Stimulated activated CD8-positive, alpha-beta memory T cell treated with anti-CD3 and anti-CD28 coated beads, Interleukin-7, amount 100 ng/mL, for 1 hour (primary cell): ENCODE measurements at regions not wholly inside any gene's neighbourhood (a gene's known extent, or its start where the extent isn't known, plus 50 kb on each side); places are given as distances from the start of the nearest gene placed in this dataset.
"Not testable (repeated sequence)": the region's sequence is repeated elsewhere in the genome, so short reads cannot be mapped to it uniquely, and the experiment has no call there.

Source experiments
- DNase-seq, 2 donors: peaks; one replicate each; pipeline ENCODE4 v3.0.0-alpha.2; 2020; ENCODE audit warnings: low read depth in 2 of 2

GRCh38 chr3:95751509-95751908 lies 1062.9 kb upstream of the EPHA6 start:
- no peak for DNase-seq

DNA sequence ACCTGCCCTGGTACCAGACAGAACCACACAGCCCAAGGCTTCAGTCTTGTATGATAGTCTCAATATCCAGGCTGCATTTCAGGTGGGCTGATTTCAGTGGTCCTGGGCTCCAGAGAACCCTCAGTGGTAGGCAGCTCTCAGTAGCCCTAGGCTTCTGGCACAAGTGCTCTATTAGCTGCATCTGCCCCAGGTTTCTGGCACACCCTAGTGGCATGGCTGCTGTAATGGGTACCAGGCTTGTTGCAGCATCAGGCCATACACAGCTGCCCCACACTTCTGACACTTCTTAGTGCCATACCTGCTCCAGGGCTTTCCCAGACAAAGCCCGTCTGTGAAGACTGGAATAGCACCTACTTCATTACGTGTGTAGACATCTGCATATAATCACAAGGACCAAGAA lies 1062.2 kb upstream of the EPHA6 start:
- no peak for DNase-seq

DNA sequence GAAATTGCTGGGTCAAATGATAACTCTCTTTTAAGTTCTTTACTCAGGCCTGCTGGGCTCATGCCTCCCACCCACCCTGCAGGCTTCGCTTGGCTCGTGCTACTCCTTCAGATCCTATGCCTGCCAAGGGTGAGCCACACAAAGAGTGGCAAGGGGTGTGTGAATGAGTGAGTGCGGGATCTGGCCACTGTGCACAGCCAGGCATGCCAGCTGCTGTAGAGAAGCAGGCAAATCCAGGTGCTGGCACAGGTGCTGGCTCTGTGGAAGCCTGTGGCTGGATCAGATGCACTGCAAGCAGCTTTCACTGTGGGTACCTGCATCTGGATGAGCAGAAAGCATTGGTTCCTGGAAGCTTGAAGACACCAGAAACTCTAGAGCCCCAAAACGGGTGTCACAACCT lies 1055.7 kb upstream of the EPHA6 start:
- no peak for DNase-seq

DNA sequence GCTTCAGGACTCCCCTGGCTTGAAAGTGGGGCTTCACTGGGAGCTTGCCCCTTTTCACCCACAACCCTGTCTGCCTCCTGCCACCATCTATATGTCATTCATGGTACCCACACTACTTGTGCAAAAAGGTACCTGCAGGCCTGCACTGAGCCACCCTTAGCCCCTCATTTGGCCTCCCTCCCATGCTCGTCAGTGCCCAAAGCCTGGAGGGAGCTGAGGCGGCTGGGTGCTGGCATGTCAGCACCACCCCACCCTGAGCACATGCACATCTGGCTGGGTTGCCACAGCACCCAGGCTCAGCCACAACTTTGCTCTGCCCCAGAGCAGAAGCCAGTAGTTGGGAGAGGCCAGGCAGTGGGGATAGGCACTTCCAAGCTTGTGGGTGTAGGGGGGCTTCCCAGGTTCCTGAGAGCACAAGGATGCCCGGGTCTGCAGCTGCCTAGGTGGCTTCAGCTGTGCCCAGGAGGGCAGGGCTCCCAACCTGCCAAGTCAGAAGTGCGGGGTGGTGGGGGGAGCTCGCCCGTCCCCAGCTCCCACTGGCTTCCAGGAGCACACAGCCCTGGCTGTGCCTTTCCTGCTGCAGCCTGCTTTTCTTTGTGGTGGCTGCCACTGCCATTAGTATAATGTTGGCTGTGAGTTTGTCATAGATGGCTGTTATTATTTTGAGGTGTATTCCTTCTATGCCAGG lies 1054.6 kb upstream of the EPHA6 start:
- DNase-seq: no peak

DNA sequence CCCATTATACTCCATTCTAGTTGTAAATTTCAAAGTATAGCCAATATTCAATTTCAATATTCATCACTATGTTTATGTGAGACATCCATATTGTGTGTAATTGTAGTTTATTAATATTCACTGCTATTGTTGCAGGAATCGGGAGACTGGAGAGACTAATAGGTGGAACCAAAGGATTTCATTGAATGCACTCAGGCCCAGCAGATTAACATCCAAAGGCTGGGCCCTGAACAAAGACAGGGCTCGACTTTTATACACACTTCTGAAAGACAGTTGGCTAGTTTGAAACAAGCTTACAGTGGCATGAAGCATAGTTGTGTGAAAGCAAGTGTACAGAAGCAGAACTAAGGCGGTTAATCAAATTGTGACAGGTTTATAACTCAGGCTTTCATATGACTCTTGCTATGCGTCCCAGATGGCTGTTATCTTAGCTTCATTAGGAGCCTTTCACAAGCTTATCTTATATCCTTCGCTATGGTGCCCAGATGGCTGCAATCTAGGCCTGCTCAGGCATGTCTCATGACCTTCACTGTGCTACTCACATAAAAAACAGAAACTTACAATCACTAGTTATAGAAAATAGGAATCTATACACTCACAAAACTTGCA lies 1038.8 kb upstream of the EPHA6 start:
- no peak for DNase-seq

GRCh38 chr3:95781598-95781997 lies 1032.8 kb upstream of the EPHA6 start:
- no peak for DNase-seq

GRCh38 chr3:95789111-95789510 lies 1025.3 kb upstream of the EPHA6 start:
- no peak for DNase-seq

GRCh38 chr3:95797081-95797480 lies 1017.3 kb upstream of the EPHA6 start:
- no peak for DNase-seq

DNA sequence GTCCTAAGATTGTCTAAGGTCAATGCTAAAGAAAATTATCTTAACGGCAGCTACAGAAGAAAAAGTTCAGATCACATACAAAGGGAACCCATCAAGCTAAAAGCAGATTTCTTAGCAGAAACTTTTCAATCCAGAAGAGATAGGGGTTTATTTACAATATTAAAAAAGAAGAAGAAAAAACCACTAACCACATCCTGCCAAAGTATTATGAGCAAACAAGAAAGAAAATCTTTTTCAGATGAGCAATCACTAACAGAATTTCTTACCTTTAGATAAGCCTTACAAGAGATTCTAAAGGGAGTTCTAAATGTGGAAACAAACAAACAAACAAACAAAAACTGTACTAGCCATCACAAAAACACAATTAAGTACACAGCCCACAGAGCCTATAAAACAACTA lies 1015.8 kb upstream of the EPHA6 start:
- no peak for DNase-seq

DNA sequence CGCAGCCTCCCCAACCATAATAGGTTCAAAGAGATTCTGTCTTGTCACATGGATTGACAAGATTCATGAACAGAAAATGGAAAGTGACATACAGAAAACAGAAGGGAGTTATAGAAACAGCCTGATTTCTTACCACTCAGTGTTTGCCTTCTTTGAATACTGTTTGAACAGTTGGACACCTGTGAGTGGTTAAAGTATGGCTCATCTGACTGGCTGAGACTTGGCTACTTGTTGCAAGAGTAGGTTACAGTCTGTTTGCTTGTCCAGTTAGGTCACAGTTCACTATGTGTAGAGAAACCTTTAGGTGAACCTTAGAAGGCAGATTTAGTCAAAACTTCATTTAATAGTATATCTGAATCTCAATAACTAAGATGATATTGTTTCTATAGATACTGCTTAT lies 1003.9 kb upstream of the EPHA6 start:
- DNase-seq: no peak

DNA sequence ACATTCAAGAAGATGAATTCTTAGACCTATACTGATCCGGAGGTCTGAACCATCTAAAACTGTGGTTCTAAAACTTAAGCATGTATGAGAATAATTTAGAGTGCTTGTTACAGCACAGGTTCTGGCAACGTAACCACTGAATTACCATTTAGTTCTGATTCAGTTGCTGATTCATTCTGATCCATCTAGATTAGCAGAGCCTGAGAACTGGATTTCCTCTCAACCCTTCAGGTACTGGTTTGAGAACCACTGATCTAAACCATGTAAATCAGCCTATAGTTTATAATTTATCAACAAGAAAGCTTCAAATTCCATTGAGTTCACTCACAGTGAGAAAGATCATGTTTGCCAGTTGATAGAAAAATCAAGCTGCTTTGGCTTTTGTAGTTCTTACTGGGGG lies 1001.1 kb upstream of the EPHA6 start:
- no peak for DNase-seq

DNA sequence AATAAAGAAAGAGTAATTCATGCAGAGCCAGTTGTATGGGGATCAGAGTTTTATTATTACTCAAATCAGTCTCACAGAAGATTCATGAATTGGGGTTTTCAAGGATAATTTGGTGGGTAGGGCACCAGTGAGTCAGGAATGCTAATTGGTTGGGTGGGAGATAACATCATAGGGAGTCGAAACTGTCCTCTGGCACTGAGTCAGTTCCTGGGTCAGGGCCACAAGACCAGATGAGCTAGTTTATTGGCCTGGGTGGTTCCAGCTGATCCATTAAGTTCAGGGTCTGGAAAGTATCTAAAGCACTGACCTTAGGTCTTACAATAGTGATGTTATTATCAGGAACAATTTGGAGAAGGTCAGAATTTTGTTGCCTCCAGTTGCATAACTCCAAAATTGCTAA lies 998.6 kb upstream of the EPHA6 start:
- DNase-seq: no peak

DNA sequence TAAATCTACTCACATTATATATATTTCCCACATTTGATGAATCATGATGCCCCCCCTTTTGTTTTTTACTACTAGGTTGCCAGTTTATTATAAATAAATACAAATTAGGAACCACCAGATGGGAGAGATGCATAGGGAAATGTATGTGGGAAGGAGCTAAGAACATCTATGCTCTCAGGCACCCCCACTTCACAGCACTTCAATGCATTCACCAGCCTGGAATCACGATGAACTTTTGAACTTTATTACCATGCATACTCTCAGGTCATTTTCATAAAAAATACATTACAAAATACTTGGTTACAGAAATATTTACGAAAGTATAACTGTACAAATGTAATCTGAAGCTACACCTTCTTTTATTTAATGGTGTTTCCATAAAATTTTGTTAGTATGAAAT lies 988.0 kb upstream of the EPHA6 start:
- DNase-seq: no peak

GRCh38 chr3:95832146-95832545 lies 982.2 kb upstream of the EPHA6 start:
- DNase-seq: no peak

- DNase-seq: not testable (repeated sequence)
These were observed 953.8 kb upstream of the EPHA6 start for GRCh38 chr3:95860628-95861027.

DNA sequence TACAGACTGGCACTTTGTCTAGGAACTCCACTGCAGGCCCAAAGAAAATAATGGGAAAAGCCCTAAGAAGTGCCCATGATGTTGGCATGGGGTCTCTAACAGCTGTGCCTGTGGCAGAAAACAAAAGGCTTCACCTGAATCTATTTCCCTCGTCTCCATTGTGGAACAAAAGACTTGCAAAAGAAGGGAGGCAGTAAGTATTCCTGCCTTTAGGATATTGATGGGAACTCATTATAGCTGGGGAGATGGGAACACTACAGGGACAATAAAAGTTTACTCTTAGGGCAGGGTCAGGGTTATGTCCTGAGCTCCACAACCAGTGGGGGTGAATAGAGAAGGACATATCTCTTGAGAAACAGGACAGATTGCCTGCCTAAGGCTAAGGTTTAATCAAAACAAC lies 930.6 kb upstream of the EPHA6 start:
- DNase-seq: no peak

DNA sequence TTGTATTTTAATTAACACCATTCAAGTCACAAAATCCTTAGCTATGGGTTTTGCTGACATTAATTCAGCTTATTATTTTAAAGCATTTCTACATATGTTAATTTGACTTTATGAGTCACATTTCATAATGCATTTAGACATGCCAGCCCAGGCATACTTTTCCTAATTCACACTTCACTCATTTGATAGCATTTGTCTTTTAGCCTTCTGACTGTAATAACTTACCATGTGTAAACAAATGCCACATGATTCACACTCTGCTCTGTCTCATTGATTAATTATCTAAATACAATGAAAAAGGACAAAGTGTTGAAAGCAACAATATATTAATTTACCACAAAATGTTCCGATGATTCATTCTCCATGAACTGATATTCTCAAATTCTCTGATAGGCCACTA lies 927.8 kb upstream of the EPHA6 start:
- no peak for DNase-seq

- no peak for DNase-seq
These were observed 927.3 kb upstream of the EPHA6 start for GRCh38 chr3:95887114-95887513.

DNA sequence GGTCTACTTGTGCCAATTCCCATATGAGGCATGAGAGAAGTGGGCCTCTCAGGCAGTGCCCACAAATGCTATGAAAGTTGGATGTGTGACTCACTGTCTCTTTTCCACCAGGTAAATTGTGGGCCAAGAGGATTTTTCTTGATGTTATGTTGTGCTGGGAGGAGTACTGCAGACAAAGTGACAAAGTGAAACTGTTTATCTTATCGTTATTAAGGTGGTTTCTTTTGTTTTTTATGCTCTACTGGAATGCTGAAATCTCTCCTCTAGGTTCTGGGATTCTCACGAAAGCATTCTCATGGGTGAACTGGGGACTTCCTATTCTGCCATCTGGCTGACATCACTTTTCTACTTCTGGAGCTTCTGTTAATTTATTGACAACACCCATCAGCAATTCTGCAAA lies 919.6 kb upstream of the EPHA6 start:
- DNase-seq: no peak

GRCh38 chr3:95899494-95899893 lies 914.9 kb upstream of the EPHA6 start:
- no peak for DNase-seq

DNA sequence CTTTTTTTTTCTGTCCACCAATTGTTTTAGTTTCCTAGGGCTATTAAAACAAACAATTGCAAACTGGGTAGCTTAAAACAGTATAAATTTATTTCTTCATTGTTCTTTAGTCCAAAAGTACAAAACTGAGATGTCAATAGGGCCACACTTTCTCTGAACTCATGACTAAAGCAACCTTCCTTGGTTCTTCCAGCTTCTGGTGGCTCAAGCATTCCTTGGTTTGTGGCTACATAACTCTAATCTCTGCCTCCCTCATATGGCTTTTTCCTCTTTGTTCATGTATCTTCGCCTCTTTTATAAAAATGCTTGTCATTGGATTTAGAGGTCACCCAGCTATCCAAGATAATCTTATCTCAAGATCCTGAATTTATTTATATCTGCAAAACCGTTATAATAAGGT lies 914.5 kb upstream of the EPHA6 start:
- no peak for DNase-seq

GRCh38 chr3:95901948-95902347 lies 912.4 kb upstream of the EPHA6 start:
- no peak for DNase-seq

DNA sequence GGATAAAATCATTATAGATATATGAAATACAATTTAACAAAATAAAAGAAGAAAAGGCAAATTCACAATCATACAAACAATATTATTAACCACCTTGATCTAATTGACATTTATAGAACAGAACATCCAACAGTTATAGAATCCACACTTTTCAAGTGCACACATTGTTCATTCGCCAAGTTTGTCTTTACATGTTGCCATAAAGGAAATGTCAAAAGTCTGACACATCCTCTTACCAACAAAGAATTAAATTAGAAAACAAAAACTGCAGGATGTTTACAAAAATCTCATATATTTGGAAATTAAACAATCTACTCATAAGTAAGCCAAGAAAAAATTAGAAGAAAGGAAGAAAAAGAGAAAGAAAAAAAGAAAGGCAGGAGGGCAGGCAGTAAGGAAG lies 909.2 kb upstream of the EPHA6 start:
- DNase-seq: no peak

GRCh38 chr3:95911767-95912166 lies 902.6 kb upstream of the EPHA6 start:
- no peak for DNase-seq
